WI38 (cell line): ENCODE measurements at regions not wholly inside any gene's neighbourhood (a gene's known extent, or its start where the extent isn't known, plus 50 kb on each side); places are given as distances from the start of the nearest gene placed in this dataset.

Source experiments
- H3K4me3 ChIP-seq: 2 replicates; pipeline ENCODE4 v1.5.1; 2011; ENCODE audit warnings: low read depth, mild to moderate bottlenecking, control low read depth, low read length
- TF ChIP-seq, protein P1 (sequence below): IDR thresholded peaks from 2 replicates; pipeline ENCODE4 v1.5.1; 2012; ENCODE audit warnings: low read depth, mild to moderate bottlenecking, control low read depth, low read length

DNA sequence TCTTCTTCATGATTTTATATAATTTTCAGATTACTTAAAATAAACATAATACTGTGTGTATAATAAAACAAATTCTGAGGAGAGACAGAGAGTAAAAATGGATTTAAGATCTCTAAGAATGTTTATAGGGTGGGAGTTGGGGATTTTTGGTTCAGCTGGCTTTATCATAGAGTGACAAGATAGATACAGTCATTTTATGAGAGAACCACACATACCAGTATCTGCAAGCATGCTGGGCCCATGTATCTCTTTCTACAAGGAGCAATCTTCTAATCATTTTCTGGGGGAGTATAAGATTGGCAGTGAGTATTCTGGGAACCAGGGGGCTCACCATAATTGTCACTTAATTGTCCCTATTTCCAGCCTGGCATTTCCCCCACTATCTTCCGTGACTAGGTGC lies 64.3 kb upstream of the DUSP10 start:
- no peak overlapping the region for H3K4me3 ChIP-seq
- TF ChIP-seq, protein P1, sequence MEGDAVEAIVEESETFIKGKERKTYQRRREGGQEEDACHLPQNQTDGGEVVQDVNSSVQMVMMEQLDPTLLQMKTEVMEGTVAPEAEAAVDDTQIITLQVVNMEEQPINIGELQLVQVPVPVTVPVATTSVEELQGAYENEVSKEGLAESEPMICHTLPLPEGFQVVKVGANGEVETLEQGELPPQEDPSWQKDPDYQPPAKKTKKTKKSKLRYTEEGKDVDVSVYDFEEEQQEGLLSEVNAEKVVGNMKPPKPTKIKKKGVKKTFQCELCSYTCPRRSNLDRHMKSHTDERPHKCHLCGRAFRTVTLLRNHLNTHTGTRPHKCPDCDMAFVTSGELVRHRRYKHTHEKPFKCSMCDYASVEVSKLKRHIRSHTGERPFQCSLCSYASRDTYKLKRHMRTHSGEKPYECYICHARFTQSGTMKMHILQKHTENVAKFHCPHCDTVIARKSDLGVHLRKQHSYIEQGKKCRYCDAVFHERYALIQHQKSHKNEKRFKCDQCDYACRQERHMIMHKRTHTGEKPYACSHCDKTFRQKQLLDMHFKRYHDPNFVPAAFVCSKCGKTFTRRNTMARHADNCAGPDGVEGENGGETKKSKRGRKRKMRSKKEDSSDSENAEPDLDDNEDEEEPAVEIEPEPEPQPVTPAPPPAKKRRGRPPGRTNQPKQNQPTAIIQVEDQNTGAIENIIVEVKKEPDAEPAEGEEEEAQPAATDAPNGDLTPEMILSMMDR, result no peak

DNA sequence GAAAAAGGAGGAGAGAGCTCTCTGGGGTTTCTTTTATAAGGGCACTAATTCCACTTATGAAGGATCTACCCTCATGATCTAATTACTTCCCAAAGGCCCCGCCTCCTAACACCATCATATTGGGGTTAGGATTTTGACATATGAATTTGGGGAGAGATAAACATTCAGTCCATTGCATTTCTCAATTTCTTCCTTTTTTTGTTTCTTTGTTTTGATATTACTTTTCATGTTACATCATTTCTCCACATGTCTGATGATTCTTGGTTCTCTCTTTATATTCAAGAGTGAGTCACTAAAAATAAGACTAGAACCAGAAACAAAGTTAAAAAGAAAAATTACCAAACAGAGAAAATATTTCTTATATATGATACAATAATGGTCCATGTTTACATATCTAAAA lies 63.2 kb upstream of the DUSP10 start:
- H3K4me3 ChIP-seq, result no peak overlapping the region
- TF ChIP-seq, protein P1, result no peak

DNA sequence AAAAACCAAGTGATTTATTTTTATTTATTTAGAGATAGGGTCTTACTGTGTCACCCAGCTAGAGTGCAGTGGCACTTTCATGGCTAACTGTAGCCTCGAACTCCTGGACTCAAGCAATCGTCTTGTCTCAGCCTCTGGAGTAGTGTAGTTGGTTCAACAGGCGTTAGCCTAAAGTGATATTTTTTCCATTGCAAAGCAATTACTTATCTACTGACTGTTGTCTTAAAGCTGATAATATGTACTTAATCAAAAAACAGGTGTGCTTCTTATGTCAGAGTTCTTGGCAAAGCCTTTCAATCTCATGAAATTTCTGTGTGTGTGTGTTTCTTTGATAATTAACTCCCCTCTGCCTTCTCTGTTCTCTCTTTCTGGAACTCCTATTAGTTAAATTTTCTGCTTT lies 62.4 kb upstream of the DUSP10 start:
- TF ChIP-seq, protein P1, result no peak
- no peak overlapping the region for H3K4me3 ChIP-seq

DNA sequence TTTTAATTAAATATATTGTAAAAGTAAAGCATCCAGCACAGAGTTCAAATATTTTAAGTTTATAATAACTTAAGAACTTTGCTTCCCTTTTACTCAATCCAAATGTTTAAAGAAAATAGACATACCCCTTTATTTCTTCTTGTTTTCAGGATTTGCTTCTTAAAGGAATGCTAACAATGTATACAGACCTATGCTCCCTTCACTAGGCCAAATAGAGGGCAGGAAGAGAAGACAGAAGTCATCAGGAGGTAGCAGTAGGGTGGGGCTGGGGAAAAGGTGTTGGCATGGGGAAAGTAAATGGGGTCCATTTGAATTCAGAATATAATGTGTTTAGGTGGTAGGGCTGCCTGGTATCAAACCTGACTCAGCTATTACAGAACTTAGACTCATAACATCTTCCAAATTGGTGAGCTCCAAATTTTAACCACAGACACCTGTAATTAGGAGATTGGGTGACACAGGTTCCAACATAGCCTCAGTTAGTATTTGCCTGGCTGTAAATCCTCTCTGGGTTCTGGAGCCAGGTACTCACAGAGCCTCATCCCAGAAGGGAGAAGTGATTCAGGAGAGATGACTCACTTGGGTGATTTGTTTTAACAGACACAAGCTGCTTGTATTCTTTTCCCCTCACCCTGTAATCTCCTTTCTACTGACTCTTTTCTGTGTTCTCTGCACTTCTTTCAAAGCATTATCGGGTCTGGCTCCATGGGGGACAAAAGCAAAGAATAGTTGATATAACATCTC lies 60.1 kb upstream of the DUSP10 start:
- H3K4me3 ChIP-seq, result no peak overlapping the region
- TF ChIP-seq, protein P1, result no peak

DNA sequence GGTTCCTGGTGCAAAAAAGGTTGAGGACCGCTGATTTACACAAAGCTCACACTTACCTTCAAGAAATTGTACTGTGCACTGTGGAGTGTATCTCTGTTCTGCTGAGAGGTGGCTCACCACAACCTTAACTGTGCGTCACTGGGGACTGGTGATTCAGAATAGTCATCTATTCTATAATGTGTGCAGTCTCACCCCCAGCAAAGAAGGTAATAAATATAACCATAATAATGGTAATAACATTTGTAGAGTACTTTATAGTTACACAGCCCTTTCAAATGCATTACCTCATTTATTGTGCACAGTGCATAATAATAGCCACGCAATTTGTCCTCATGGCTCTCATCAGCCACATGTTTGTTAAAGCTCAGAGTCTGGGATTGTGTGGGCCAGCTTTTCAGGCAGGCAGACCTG lies 59.4 kb upstream of the DUSP10 start:
- TF ChIP-seq, protein P1, result no peak
- H3K4me3 ChIP-seq, result no peak overlapping the region

DNA sequence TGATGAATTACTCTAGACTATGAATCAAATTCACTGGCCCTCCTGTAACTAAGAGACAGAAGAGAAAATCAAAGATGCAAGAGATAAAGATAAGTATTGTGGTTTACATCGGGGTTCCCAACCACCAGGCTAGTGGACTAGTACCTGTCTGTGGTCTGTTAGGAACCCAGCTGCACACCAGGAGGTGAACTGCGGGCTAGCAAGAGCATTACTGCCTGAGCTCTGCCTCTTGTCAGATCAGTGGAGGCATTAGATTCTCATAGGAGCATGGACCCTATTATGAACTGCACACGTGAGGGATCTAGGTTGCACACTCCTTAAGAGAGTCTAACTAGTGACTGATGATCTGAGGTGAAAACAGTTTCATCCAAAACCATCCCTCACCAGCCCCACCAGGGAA lies 58.9 kb upstream of the DUSP10 start:
- TF ChIP-seq, protein P1, result no peak
- H3K4me3 ChIP-seq, result no peak overlapping the region

DNA sequence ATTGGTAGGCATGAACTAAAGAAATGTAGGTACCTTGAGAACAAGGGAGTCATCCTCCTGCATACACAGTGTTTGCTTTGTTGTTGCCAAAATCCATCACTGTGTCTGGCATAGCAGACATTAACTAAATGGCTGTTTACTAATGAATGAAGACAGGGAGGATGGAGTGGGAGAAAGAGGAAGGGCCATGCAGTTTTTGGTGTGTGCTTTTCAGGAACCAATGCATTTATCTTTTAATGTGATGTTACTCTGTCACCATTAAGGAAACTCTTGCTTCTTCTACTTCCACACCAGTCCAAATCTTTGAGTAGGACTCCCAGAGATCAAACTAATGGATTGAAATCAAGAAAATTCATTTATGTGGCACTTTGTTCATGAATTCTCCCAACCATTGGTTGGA lies 55.6 kb upstream of the DUSP10 start:
- TF ChIP-seq, protein P1, result no peak

More for the DNA sequence above, 55.6 kb upstream of the DUSP10 start:
- H3K4me3 ChIP-seq, result no peak overlapping the region
